GM12878 (cell line): ENCODE measurements at regions not wholly inside any gene's neighbourhood (a gene's known extent, or its start where the extent isn't known, plus 50 kb on each side); places are given as distances from the start of the nearest gene placed in this dataset.

Source experiments
- ATAC-seq: fragments of 200-7000 bp; cut with Tn5 transposase; 3 replicates; pipeline ENCODE4 v1.9.1; 2020; ENCODE audit warnings: mild to moderate bottlenecking, moderate library complexity
- BruUV-seq: library from RNA; stranded (reverse); fragments of 400-500 nt; replicated peaks from 2 replicates; lab custom pipeline; 2021; lab: Mats Ljungman, UMichigan
- CTCF ChIA-PET: fragments of 300-600 bp; sonication (Branson Sonifier 250); formaldehyde crosslinking; extraction: SDS; loops from one replicate; lab custom pipeline; 2021; ENCODE audit warnings: inconsistent platforms; lab: Yijun Ruan, JAX
- POLR2A ChIA-PET: fragments of 350-600 bp; formaldehyde crosslinking; extraction: SDS; loops from one replicate; lab custom pipeline; 2021; ENCODE audit warnings: inconsistent platforms; lab: Charles Lee
- RAD21 ChIA-PET: fragments of 300-600 bp; sonication (Branson Sonifier 250); formaldehyde crosslinking; loops from one replicate; lab custom pipeline; 2023; ENCODE audit warnings: antibody characterized with exemption; ENCODE audit not compliant: unreplicated experiment; lab: Charles Lee
- SMC1A ChIA-PET: fragments of 300-600 bp; sonication (Branson Sonifier 250); formaldehyde crosslinking; loops from one replicate; lab custom pipeline; 2023; ENCODE audit not compliant: unreplicated experiment, uncharacterized antibody; lab: Charles Lee
- DNase-seq: peaks from one replicate; pipeline ENCODE4 v3.0.0-alpha.2; 2011; ENCODE audit warnings: low read depth, low spot score
- FAIRE-seq: peaks from 3 replicates; lab custom pipeline; 2011; peaks lifted over from hg19 to GRCh38; lab: Jason Lieb, UNC
- H2AFZ ChIP-seq: 2 replicates; pipeline ENCODE4 v1.6.0; 2011; ENCODE audit warnings: low read depth, low read length, control low read depth; ENCODE audit not compliant: control insufficient read depth
- H3K27ac ChIP-seq: 2 replicates; pipeline ENCODE4 v1.5.1; 2011; ENCODE audit warnings: control low read depth; ENCODE audit not compliant: control insufficient read depth, insufficient read depth
- H3K27me3 ChIP-seq, 2 experiments: replicated peaks in 1 of 2; 2 replicates each; pipeline versions ENCODE4 v1.6.0 to v1.6.1; 2011; ENCODE audit warnings: low read length in 1 of 2; ENCODE audit not compliant: control insufficient read depth in 2 of 2, insufficient read depth in 2 of 2
- H3K36me3 ChIP-seq, 2 experiments: 2 replicates each; pipeline ENCODE4 v1.5.1; 2011; ENCODE audit warnings: low read length in 1 of 2; ENCODE audit not compliant: control insufficient read depth in 2 of 2, insufficient read depth in 2 of 2
- H3K4me1 ChIP-seq: 2 replicates; pipeline ENCODE4 v1.6.1; 2011; ENCODE audit warnings: mild to moderate bottlenecking, low read length, moderate library complexity, mixed read lengths; ENCODE audit not compliant: control insufficient read depth, insufficient read depth
- H3K4me2 ChIP-seq: 2 replicates; pipeline ENCODE4 v1.6.0; 2011; ENCODE audit warnings: control low read depth; ENCODE audit not compliant: control insufficient read depth, insufficient read depth
- H3K4me3 ChIP-seq: fragments of 200-600 bp; sonication (generic); 2 replicates; pipeline ENCODE4 v1.5.1; 2016
- H3K79me2 ChIP-seq: 2 replicates; pipeline ENCODE4 v1.6.0; 2011; ENCODE audit warnings: low read length; ENCODE audit not compliant: control insufficient read depth, insufficient read depth
- H3K9ac ChIP-seq: 2 replicates; pipeline ENCODE4 v1.8.0; 2011; ENCODE audit warnings: low read length, control low read depth, mixed read lengths; ENCODE audit not compliant: control insufficient read depth, insufficient read depth
- H3K9me3 ChIP-seq: replicated peaks from 3 replicates; pipeline ENCODE4 v1.5.1; 2011; ENCODE audit warnings: mild to moderate bottlenecking, low read length; ENCODE audit not compliant: control insufficient read depth, insufficient read depth
- H4K20me1 ChIP-seq: 2 replicates; pipeline ENCODE4 v1.6.0; 2011; ENCODE audit not compliant: control insufficient read depth, insufficient read depth
- ATF7 ChIP-seq: fragments of 450-650 bp; IDR thresholded peaks from 2 replicates; pipeline ENCODE4 v1.6.1; 2016; ENCODE audit warnings: low read depth, mild to moderate bottlenecking
- CREM ChIP-seq: IDR thresholded peaks from 2 replicates; pipeline ENCODE4 v1.6.1; 2014; ENCODE audit warnings: antibody characterized with exemption, low read depth
- FOS ChIP-seq: IDR thresholded peaks from 3 replicates; pipeline ENCODE4 v1.6.1; 2011; ENCODE audit warnings: borderline replicate concordance; ENCODE audit not compliant: insufficient read length; ENCODE audit errors: extremely low read depth
- HDGF ChIP-seq: fragments of 450-650 bp; IDR thresholded peaks from 2 replicates; pipeline ENCODE4 v1.6.1; 2016; ENCODE audit warnings: antibody characterized with exemption
- POLR2AphosphoS2 ChIP-seq: IDR thresholded peaks from 2 replicates; pipeline ENCODE4 v1.6.1; 2011; ENCODE audit warnings: low read depth, mild to moderate bottlenecking, low read length, improper control_type of control experiment, moderate library complexity
- POU2F2 ChIP-seq: IDR thresholded peaks from 3 replicates; pipeline ENCODE4 v1.6.1; 2011; ENCODE audit warnings: low read depth, mild to moderate bottlenecking, low read length, borderline replicate concordance
- RAD51 ChIP-seq: fragments of 450-650 bp; IDR thresholded peaks from 2 replicates; pipeline ENCODE4 v1.6.1; 2016; ENCODE audit warnings: moderate library complexity, mild to moderate bottlenecking, inconsistent platforms
- RBBP5 ChIP-seq: fragments of 200-600 bp; sonication (generic); conservative IDR thresholded peaks from 2 replicates; pipeline ENCODE4 v1.6.1; 2016
- SREBF1 ChIP-seq: IDR thresholded peaks from 2 replicates; pipeline ENCODE4 v1.6.1; 2012; ENCODE audit warnings: mild to moderate bottlenecking, low read length
- ZBED1 ChIP-seq: IDR thresholded peaks from 2 replicates; pipeline ENCODE4 v1.6.1; 2016; ENCODE audit warnings: borderline replicate concordance
- in situ Hi-C: fragments of 300-500 bp; cut with MboI; formaldehyde crosslinking; loops from 9 replicates; pipeline ENCODE4 v1.14.3; 2018; ENCODE audit warnings: mixed read lengths
- intact Hi-C: fragments of 100-400 bp; cut with micrococcal nuclease; formaldehyde crosslinking; loops from one replicate; pipeline ENCODE4 v1.14.2; 2022; ENCODE audit not compliant: unreplicated experiment
- TF ChIP-seq, protein P1 (sequence below): fragments of 450-650 bp; IDR thresholded peaks from 2 replicates; pipeline ENCODE4 v1.6.1; 2017; ENCODE audit warnings: mild to moderate bottlenecking, moderate library complexity
- TF ChIP-seq, protein P2 (sequence below): IDR thresholded peaks from 2 replicates; pipeline ENCODE4 v1.6.1; 2012; ENCODE audit warnings: low read depth, low read length, improper control_type of control experiment
- TF ChIP-seq, protein P3 (sequence below), 3 experiments: IDR thresholded peaks in 2 of 3; conservative IDR thresholded peaks in 1 of 3; 2 replicates each; pipeline ENCODE4 v1.5.1; 2011; ENCODE audit warnings: low read depth in 3 of 3, low read length in 3 of 3, mild to moderate bottlenecking in 3 of 3, control low read depth in 2 of 3, moderate library complexity in 2 of 3, inconsistent platforms in 1 of 3, mixed read lengths in 1 of 3; ENCODE audit not compliant: control insufficient read depth in 2 of 3, insufficient read depth in 1 of 3; ENCODE audit errors: extremely low read depth in 1 of 3
- TF ChIP-seq, protein P4 (sequence below): fragments of 450-650 bp; formaldehyde crosslinking; IDR thresholded peaks from 2 replicates; pipeline ENCODE4 v1.4.0; 2020; ENCODE audit warnings: mild to moderate bottlenecking, moderate library complexity

- TF ChIP-seq, protein P1, sequence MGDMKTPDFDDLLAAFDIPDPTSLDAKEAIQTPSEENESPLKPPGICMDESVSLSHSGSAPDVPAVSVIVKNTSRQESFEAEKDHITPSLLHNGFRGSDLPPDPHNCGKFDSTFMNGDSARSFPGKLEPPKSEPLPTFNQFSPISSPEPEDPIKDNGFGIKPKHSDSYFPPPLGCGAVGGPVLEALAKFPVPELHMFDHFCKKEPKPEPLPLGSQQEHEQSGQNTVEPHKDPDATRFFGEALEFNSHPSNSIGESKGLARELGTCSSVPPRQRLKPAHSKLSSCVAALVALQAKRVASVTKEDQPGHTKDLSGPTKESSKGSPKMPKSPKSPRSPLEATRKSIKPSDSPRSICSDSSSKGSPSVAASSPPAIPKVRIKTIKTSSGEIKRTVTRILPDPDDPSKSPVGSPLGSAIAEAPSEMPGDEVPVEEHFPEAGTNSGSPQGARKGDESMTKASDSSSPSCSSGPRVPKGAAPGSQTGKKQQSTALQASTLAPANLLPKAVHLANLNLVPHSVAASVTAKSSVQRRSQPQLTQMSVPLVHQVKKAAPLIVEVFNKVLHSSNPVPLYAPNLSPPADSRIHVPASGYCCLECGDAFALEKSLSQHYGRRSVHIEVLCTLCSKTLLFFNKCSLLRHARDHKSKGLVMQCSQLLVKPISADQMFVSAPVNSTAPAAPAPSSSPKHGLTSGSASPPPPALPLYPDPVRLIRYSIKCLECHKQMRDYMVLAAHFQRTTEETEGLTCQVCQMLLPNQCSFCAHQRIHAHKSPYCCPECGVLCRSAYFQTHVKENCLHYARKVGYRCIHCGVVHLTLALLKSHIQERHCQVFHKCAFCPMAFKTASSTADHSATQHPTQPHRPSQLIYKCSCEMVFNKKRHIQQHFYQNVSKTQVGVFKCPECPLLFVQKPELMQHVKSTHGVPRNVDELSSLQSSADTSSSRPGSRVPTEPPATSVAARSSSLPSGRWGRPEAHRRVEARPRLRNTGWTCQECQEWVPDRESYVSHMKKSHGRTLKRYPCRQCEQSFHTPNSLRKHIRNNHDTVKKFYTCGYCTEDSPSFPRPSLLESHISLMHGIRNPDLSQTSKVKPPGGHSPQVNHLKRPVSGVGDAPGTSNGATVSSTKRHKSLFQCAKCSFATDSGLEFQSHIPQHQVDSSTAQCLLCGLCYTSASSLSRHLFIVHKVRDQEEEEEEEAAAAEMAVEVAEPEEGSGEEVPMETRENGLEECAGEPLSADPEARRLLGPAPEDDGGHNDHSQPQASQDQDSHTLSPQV, result no peak
These were observed 322.3 kb upstream of the TFPI start (continued) for GRCh38 chr2:187876554-187876953.

DNA sequence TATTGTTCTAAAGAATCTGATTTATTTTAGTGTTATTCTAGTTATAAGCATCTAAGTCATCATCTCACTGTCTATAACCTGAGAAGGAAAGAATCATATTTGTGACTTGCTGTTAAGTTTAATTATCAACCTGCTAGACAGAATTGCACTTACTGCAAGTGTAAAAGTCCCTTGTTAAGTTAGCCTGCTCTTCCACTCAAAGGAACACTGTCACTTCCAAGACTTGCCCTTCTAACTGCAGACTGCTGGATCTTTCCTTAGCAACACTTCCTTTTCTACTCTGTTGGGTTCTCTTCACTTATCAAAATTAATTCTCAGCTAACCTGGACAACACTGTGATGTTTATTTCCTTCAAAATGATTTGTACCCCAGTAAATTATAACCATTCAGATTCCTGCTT lies 323.2 kb upstream of the TFPI start:
- ChIA-PET POLR2A (no interaction called here), RAD21 (no interaction called here), CTCF (interaction anchor here (1.2 to 1.6 kb wide), 2 partner anchors 10 to 492 kb away, joined by 3 to 8 read pairs; no protein-coding TSS in a partner anchor), SMC1A (interaction anchor here (0.5 to 2.0 kb wide), 4 partner anchors 10 to 1722 kb away, joined by 3 to 9 read pairs (median 4); no protein-coding TSS in a partner anchor)
- BruUV-seq, result no TSS peak
- H3K27ac ChIP-seq, result no peak overlapping the region
- no peaks in the 10 kb centered on the region for H3K79me2 ChIP-seq
- ATAC-seq, result no peak
- H3K36me3 ChIP-seq, result no peaks in the 10 kb centered on the region
- no peak overlapping the region for H3K4me2 ChIP-seq
- H3K4me1 ChIP-seq, result no peaks in the 10 kb centered on the region
- H2AFZ ChIP-seq, result no peak overlapping the region
- no peak overlapping the region for H3K9ac ChIP-seq
- H3K9me3 ChIP-seq, result no peaks in the 10 kb centered on the region
- in situ Hi-C loops (no loop called here), intact Hi-C loops (no loop called here)
- H3K4me3 ChIP-seq, result no peak overlapping the region
- H4K20me1 ChIP-seq, result no peaks in the 10 kb centered on the region
- H3K27me3 ChIP-seq, result no peaks in the 10 kb centered on the region
- DNase-seq, result no peak
- FAIRE-seq, result no peak
- no peak for TF ChIP-seq CREM
- no peak for TF ChIP-seq HDGF
- no peak for TF ChIP-seq SREBF1
- TF ChIP-seq, protein P2, sequence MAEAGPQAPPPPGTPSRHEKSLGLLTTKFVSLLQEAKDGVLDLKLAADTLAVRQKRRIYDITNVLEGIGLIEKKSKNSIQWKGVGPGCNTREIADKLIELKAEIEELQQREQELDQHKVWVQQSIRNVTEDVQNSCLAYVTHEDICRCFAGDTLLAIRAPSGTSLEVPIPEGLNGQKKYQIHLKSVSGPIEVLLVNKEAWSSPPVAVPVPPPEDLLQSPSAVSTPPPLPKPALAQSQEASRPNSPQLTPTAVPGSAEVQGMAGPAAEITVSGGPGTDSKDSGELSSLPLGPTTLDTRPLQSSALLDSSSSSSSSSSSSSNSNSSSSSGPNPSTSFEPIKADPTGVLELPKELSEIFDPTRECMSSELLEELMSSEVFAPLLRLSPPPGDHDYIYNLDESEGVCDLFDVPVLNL, result no peak
- TF ChIP-seq RAD51, result no peak
- TF ChIP-seq, protein P3, sequence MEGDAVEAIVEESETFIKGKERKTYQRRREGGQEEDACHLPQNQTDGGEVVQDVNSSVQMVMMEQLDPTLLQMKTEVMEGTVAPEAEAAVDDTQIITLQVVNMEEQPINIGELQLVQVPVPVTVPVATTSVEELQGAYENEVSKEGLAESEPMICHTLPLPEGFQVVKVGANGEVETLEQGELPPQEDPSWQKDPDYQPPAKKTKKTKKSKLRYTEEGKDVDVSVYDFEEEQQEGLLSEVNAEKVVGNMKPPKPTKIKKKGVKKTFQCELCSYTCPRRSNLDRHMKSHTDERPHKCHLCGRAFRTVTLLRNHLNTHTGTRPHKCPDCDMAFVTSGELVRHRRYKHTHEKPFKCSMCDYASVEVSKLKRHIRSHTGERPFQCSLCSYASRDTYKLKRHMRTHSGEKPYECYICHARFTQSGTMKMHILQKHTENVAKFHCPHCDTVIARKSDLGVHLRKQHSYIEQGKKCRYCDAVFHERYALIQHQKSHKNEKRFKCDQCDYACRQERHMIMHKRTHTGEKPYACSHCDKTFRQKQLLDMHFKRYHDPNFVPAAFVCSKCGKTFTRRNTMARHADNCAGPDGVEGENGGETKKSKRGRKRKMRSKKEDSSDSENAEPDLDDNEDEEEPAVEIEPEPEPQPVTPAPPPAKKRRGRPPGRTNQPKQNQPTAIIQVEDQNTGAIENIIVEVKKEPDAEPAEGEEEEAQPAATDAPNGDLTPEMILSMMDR (IDR thresholded peaks at IDR 0.05 in 2 of 3, conservative IDR thresholded peaks at IDR 0.05 in 1 of 3; ENCODE audit: control insufficient read depth in 2 of 3, extremely low read depth in 1 of 3, insufficient read depth in 1 of 3, low read depth in 3 of 3, low read length in 3 of 3), result no peak
- TF ChIP-seq RBBP5, result no peak
- TF ChIP-seq POU2F2, result no peak
- TF ChIP-seq FOS, result no peak
- TF ChIP-seq, protein P4, sequence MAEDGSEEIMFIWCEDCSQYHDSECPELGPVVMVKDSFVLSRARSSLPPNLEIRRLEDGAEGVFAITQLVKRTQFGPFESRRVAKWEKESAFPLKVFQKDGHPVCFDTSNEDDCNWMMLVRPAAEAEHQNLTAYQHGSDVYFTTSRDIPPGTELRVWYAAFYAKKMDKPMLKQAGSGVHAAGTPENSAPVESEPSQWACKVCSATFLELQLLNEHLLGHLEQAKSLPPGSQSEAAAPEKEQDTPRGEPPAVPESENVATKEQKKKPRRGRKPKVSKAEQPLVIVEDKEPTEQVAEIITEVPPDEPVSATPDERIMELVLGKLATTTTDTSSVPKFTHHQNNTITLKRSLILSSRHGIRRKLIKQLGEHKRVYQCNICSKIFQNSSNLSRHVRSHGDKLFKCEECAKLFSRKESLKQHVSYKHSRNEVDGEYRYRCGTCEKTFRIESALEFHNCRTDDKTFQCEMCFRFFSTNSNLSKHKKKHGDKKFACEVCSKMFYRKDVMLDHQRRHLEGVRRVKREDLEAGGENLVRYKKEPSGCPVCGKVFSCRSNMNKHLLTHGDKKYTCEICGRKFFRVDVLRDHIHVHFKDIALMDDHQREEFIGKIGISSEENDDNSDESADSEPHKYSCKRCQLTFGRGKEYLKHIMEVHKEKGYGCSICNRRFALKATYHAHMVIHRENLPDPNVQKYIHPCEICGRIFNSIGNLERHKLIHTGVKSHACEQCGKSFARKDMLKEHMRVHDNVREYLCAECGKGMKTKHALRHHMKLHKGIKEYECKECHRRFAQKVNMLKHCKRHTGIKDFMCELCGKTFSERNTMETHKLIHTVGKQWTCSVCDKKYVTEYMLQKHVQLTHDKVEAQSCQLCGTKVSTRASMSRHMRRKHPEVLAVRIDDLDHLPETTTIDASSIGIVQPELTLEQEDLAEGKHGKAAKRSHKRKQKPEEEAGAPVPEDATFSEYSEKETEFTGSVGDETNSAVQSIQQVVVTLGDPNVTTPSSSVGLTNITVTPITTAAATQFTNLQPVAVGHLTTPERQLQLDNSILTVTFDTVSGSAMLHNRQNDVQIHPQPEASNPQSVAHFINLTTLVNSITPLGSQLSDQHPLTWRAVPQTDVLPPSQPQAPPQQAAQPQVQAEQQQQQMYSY, result no peak
- no peak for TF ChIP-seq POLR2AphosphoS2
- no peak for TF ChIP-seq ATF7
- TF ChIP-seq ZBED1, result no peak
